GM19468 (cell line): ENCODE measurements at regions not wholly inside any gene's neighbourhood (a gene's known extent, or its start where the extent isn't known, plus 50 kb on each side); places are given as distances from the start of the nearest gene placed in this dataset.
A peak's percentile ranks its signal among the peaks of the same experiment; 100 is the strongest.

Experiments
- ATAC-seq: cut with Tn5 transposase; IDR thresholded peaks from one replicate; pipeline ENCODE4 v1.9.1; 2021; ENCODE audit warnings: mild to moderate bottlenecking, moderate library complexity, moderate number of reproducible peaks; ENCODE audit not compliant: unreplicated experiment; ENCODE audit errors: extremely low read depth

GRCh38 chr5:124596595-124597421 is 149.6 kb downstream of the ZNF608 start:
- ATAC-seq: no peak

GRCh38 chr5:124593952-124594351 is 152.5 kb downstream of the ZNF608 start:
- no peak for ATAC-seq

- ATAC-seq: no peak
These were observed 153.5 kb downstream of the ZNF608 start for GRCh38 chr5:124592891-124593290.

- no peak for ATAC-seq
These were observed 154.9 kb downstream of the ZNF608 start for GRCh38 chr5:124591583-124591982.

GRCh38 chr5:124590686-124591085 is 155.8 kb downstream of the ZNF608 start:
- no peak for ATAC-seq

- no peak for ATAC-seq
These were observed 159.2 kb downstream of the ZNF608 start for GRCh38 chr5:124587280-124587679.

GRCh38 chr5:124584991-124585715 is 161.3 kb downstream of the ZNF608 start:
- ATAC-seq: no peak

- ATAC-seq: peak; percentile 100
These were observed 162.7 kb downstream of the ZNF608 start for GRCh38 chr5:124583469-124584350.

GRCh38 chr5:124582561-124582840 is 163.9 kb downstream of the ZNF608 start:
- no peak for ATAC-seq

GRCh38 chr5:124581738-124582560 is 164.5 kb downstream of the ZNF608 start:
- ATAC-seq: no peak

- ATAC-seq: no peak
These were observed 165.3 kb downstream of the ZNF608 start for GRCh38 chr5:124580925-124581737.

- no peak for ATAC-seq
These were observed 165.9 kb downstream of the ZNF608 start for GRCh38 chr5:124580512-124580911.

- ATAC-seq: peak; percentile 61
These were observed 169.5 kb downstream of the ZNF608 start for GRCh38 chr5:124576848-124577409.

- no peak for ATAC-seq
These were observed 170.7 kb downstream of the ZNF608 start for GRCh38 chr5:124575725-124576124.

GRCh38 chr5:124574521-124575436 is 171.7 kb downstream of the ZNF608 start:
- ATAC-seq: no peak

GRCh38 chr5:124572971-124573370 is 173.5 kb downstream of the ZNF608 start:
- no peak for ATAC-seq

GRCh38 chr5:124570285-124571035 is 176.0 kb downstream of the ZNF608 start:
- ATAC-seq: no peak
